ENCODE measurements at regions not wholly inside any gene's neighbourhood (a gene's known extent, or its start where the extent isn't known, plus 50 kb on each side); places are given as distances from the start of the nearest gene placed in this dataset.

DNA sequence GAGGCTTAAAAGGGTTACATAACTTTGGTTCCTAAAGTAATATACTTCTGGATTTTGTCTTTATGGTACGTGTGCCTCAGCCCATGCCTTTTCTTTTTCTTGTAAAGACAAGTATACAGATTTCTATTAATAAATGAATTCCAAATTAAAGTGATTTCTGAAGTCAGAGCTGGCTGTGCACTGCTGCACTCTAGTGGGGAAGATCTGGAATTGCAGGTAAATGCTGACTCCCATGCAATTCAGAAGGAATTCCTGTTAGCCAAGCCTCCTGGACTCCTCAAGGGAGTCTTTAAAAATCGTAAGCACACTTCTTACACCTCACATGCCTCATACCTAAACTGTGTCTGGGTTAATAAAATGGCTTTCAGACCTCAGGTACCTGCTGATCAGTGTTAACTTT lies 118.4 kb upstream of the SLC7A1 start:
- no peak for DNase-seq

DNA sequence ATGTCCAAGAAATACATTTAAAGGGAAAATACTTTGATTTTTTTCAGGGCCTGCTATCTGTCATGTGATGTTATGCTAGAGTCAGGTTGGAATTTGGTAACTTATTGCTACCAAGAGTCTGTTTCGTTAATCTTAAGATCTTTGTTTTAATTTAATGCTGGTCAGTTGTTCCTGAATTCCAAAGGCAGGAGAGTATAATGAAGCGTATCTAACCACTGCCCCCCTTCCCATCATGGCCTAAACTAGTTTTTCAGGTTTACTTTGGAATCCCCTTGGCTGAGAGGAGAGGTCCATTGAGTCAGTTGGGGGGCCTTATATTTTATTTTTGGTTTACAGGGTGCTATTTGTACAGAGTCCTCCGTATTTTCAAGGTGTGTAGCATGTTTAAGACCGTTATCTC lies 116.3 kb upstream of the SLC7A1 start:
- no peak for DNase-seq

DNA sequence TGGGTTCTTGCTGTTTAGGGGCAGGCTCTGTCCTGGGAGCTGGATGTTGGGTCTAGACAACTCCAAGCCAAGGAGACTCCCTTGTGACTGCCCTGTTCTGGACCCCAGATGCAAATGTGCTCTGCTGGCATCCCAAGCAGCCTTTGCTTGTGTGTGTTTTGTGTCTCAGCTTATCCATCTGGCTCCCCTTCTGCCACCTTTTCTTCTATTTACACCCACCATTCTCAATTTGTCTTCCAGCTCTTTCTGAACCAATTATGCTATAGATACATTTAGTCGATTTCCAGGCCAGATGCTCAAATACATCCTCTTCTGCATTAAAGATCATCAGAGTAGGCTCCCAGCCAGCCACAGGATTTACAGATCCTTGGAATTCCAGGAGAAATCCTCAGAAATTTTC lies 115.0 kb upstream of the SLC7A1 start:
- DNase-seq, result no peak

DNA sequence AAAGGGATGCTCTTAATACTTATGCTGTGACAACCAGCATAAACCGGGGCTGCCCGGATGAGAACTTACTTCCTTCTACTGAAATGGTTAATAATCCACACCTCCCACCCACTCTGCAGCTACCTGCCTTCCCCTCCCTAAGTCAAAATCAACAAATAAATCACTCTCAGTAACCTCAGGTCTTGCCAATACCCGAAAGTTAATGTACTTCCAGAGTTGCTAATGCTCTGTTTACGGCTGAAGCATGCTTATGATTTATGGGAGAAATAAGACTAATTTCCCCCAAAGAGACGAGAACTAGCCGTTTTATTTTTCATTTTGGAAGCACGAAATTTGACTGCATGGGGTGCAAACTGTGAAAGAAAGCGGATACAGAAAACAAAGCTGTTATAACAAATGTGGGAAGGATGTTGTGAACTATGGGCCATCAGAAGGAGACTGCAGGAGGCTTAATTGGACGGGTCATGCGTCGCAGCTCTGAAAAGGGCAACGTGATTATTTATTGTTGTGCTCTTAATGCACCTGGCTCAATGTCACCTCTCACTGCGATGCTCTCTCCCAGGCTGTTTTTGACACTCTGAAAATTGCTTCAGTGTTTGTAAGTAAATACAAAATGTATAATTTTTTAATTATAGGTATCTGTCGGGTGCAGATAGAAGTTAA lies 114.0 kb upstream of the SLC7A1 start:
- no peak for DNase-seq

DNA sequence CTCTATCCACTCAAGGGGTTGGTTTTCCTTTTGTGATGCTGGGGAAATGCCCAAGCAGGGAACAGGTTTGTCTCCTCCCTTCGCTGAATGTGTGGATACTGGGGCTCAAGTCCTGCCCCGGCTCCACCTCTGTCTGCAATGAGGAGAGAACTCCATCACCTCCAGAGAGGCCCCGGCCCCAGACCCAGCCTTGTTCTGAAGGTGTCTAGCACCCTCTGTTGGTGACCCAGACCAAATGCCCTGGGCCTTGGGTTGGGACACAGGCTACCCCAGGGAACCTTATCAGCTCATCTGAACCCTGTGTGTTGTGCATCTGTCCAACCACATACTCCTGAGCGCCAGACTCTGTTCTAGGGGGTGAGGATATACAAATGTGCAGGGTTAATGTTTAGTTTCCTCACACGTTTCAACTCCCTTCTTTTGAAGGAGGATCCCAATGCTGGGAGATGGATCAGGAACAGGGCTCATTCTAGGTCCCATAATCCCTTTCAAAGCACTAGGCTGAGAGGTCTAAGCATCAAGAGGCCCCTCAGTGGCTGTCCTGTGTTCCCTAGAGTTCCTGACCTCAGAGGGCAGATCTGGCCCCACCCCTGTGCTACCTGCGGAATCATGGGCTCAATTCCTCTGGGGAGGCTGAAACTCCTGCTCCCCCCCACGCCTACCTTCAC lies 112.5 kb upstream of the SLC7A1 start:
- DNase-seq, result no peak

DNA sequence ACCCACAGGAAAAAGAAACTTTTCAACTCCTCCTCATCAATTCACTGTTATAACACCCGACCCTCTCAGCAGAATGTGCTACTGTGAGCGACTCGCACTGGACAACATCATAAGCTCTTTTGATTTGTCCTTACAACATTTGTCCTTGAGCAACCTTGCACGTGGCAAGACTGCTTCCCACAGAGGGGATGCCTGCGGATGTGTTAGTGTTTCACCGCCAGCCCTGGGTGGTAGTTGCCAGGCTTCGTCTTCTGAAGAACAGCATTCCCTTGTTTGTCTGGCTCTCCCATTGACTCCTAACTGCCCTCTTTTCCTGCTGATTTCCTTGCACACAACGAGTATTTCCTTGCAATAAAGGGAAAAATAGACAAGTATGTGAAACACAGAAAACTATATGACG lies 111.4 kb upstream of the SLC7A1 start:
- DNase-seq, result no peak

DNA sequence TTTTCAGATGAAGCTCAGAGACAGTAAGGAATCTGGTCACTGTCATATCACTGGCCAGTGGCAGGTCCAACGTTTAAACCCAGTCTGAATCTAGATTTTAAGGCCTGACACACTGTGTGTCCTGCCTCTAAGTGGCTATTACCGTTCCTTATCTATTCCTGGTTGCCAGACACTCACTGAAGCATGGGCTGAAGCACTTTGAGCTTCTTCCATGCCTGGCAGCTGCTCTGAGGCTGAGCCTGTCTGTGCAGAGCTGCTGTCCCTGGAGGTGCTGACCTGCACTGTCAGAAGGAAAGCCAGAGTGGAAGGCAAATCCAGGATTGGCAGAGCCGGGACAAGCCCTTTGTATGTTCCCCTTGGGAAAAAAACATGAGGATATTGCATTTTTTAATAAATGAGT lies 109.2 kb upstream of the SLC7A1 start:
- no peak for DNase-seq

DNA sequence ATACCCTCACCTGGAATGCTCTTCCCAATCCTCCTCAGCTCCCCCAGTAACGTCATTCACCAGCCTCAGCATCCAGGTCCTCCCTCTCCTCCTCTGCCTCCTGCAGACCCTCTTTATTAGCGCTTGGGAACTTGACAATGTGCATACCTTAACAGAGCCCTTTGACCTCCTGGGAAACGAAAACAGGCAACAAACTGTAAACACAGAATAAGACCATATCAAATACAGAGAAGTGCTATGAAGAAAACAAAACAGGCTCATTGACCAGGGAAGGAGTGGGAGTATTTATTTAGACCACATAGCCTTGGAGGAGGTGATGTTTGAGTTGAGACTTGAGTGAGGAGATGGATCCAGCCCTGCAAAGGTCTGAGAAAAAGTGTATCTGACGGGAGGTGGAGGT lies 107.9 kb upstream of the SLC7A1 start:
- DNase-seq, result no peak

DNA sequence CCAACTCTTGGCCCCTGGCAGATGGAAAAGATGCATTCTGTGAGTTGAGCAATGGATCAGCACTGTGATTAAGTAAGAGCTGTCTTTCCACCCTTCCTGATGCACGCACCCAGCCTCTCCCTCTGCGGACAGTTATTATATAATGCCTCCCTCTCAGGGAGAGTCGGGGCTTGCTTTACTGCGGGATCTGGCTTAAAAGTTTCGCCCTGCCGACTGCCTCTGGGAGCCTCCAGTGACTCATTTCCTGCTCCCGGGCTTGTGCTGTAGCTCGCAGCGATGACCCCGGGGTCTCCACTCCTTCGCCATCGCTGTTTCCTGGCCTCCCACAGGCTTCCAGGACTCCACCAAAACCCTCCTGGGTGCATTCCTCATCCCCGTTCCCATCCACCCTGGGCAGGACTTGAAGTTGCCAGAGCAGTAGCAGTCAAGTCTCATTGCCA lies 107.4 kb upstream of the SLC7A1 start:
- DNase-seq, result peak; percentile 81

DNA sequence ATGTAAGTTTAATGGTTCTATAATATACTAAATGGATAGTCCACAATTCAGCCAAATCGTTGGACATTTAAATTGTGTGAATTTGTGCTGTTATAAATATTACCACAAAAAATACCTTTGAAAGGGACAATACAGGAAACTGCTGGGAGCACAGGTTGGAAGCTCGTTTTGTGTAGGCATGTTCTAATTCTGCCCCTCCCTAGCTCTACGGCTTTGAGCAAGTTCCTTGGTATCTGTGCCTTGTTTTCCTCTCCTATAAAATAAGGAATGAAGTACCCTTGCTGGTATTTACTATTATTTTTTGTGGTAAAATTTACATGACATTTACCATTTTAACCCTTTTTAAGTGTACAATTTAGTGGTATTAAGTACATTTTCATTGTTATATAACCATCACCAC lies 102.6 kb upstream of the SLC7A1 start:
- DNase-seq, result no peak

DNA sequence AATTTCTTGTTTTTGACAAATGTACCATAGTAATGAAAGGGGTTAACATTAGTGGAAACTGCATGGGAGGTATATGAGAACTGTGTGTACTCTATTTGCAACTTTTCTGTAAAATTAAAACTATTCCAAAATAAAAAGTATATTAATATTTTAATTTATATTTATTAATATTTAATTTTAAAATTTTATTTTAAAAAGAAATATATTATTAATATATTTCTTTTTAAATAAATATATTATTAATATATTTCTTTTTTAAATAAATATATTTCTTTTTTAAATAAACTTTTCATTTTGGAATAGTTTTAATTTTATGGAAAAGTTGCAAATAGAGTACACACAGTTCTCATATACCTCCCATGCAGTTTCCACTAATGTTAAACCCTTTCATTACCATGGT lies 101.1 kb upstream of the SLC7A1 start:
- DNase-seq, result no peak

DNA sequence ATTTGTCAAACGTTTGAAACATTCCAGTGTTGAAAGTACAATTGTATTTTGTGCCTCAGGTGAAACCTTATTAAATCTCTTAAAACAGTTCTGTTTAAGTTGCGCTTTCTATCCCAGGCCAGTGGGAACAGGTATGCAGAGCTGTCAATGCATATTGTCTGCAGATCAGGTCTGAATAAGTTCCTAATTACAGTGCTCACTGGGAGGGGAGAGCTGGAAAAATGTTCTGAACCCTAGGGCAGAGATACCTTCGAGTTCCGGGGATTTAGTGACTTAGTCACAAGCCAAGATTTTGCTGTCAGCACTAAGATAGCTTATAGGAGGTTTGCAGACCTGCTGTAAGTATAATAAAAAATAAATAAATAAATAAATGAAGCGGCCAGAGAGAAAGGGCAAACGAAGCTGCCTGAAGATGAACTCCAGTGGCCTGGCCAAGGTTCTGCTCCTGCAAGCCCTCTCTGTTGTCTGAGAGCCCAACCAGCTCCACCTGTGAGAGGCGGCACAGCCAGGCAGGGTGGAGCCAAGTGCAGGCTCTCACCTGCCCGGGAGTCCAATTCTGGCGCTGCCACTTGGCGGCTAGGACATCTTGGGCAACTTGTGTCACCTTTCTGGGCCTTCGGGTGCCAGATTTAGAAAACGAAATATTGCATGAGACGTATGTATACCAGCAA lies 97.9 kb upstream of the SLC7A1 start:
- DNase-seq, result no peak

DNA sequence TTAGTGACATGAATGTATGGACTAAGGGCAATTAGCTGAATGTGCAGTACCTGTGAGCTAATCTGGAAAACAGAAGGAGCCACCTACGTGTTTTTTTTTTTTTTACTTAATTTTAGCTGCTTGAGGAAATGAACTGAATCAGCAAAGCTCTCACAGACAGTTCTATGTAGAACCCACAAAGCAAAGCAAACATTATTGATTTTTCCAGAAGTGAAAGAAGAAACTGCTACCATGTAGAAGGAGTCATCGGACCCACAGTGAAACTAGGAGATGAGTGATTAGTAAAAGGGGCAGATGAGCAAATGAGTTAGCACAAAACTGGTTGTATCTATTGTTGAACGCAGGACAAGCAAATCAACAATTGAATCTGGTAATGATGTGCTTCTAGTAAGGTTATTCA lies 94.1 kb upstream of the SLC7A1 start:
- DNase-seq, result no peak

DNA sequence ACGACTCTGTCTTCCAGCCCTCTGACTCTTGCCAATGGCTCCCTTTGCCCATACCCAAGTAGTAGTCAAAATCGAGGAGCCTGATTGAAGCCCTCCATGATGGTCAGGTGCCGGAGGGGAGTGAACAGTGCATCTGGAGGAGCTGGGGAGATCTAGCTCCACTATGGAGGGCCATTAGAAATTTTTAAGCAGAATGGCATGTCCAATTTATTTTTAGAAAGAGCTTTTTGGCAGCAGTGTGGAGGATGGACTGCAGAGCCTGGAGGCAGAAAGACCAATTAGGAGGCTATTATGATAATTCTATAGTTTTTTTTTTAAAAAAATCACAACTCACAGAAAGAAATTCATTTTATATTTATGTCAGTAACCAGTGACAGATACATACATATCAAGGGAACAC lies 92.7 kb upstream of the SLC7A1 start:
- no peak for DNase-seq

DNA sequence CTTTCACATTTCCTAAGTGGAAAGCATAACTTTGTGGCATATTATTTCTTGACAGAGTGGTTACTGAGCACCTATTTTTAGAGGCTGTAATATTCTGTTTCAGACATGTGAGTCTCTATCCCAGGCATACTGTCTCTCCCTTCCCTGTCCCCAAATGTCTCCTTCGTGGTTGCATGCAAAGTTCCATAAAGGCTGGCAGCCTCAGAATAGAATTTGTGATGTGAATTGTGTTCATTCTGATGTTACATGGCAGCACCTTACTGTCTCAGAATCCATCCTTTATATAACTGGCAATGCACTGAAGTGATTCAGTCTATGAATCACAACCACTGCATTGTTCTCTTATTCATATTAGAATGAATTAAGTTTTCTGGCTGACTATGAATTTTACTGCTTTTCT lies 89.0 kb upstream of the SLC7A1 start:
- no peak for DNase-seq

DNA sequence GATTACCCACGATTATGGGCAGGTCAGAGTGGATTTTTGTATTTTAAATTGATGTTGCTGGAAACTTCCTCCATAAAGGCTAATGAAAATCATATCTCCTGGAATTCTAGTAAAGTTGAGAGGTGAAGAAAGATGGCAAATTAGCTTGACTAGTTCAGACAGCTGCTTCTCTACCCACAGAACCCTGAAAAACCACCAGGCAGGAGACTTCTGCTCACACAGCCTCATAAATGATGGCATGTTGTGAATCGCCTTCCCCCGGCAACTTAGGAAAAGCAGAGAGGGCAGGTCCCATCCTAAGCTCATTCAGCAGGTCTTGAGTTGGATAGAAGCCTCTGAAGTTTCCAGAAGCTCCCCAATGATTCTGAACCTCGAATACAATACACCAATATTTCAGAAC lies 87.6 kb upstream of the SLC7A1 start:
- DNase-seq, result no peak

DNA sequence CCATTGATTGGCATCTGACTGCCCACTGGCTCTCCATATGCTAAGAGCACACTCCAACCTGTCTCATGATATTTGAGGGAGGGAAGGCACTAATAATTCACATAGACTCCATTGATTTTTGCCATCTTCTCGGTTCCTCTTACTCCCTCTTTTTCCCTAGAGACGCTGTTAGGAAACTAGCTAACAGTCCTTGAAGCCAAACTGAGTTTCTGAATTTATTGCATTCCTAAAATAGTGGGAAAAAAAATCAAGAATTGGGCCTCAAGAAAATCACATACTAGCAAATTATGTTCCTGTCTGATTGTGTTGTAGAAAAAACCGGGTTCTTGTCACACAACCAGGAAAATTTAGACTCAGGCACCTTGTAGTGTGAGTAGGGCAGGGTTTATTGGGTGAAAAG lies 86.4 kb upstream of the SLC7A1 start:
- no peak for DNase-seq

DNA sequence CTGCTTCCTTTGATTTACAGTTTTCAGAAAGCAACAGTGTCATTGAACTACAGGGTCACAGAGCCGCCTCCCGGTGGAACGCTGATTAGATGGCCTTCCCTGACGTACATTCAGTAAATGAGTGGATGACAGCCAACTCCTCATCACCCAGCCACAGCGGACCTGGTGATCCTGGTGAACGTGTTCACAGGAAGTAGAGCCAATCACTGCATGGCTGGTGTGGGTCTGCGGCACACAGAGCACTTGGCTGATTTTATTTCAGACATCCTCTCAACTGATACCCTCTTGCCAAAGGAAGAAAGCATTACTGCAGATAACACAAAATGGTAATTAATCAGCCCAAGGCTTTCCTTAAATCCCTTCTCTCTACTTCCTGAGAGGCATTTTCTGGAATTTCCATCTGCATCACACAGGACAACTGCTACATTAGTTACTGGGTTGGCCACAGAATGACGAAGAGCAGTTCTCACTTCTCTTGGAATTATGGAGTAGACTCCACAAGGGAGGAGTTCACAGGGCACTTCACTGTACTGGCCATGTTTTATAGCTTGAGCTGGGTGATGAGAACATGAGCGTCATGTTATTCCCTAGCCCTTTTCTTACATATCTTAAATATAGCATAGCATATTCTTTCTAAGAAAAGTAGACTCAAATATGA lies 84.0 kb upstream of the SLC7A1 start:
- DNase-seq, result no peak

DNA sequence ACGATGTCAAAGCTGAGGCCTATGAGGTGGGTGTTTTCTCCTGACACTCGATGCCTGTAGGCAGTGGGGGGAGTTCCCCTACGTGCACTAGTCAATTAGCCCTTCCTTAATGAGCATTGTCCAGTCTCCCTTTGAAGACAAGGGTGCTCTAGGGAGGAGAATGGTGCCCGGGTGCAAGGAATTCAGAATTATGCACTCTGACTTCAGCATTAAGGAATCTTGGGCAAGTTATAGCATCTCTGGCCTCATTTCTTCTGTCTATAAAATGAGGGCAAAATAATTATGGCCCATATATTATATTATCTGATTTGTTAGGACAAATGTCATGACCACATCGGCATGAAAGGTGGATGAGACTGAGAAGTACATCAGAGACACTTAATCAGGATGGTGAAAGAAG lies 82.1 kb upstream of the SLC7A1 start:
- no peak for DNase-seq

DNA sequence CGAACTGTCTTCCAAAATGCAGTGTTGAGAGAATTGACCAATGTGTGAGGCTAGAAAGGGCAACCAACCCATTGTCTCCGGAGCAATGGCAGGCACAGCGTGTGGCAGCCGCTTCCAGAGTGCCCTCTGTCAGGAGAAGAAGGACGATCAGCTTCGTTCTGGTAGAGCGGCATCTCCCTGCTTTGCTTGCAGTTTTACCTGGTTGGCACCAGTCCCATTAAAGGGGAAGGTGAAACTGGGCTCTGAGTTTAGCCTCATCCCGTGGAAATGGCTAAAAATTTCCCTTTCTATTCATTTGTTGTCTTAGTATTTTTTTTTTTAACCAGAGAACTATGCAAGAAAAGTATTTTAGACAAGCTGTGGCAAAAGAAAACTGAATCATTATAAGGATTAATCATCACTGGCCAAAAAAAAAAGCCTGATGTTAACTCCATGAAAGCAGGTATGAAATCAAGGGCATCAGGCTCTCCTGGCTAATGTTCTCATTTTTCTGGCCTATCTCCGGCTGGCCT lies 81.5 kb upstream of the SLC7A1 start:
- DNase-seq, result no peak

DNA sequence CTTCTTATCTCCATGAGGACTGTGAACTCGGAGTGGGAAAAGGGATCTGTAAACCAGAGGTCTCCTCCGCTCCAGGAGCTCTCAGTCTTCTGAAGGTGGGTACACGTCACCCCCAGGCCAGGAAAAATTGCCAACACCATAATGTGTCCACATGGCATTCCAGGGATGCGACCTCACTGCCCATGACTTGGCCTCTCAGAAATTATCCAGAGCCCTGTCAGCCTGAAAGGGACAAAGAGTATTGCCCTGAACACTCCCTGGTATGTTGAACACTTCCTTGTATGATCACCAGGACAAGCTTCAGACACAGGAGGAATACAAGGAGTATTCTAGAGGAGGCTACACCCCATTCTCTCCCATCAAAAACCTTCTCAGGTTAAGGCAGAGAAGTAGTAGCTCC lies 81.0 kb upstream of the SLC7A1 start:
- DNase-seq, result no peak

DNA sequence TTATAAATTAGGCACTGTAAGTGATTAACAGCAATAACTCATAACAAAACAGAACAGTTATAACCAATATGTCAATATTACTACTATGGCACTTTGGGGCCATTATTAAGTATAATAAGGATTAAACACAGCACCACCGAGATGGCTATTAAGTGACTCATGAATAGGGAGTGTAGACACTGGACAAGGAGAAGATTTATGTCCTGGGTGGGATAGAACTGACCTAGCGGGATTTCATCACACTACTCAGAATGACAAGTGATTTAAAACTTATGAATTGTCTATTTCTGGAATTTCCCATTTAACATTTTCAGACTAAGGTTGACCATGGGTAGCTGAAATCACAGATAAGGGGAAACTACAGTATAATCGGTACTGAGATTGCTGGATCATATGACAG lies 79.0 kb upstream of the SLC7A1 start:
- no peak for DNase-seq

DNA sequence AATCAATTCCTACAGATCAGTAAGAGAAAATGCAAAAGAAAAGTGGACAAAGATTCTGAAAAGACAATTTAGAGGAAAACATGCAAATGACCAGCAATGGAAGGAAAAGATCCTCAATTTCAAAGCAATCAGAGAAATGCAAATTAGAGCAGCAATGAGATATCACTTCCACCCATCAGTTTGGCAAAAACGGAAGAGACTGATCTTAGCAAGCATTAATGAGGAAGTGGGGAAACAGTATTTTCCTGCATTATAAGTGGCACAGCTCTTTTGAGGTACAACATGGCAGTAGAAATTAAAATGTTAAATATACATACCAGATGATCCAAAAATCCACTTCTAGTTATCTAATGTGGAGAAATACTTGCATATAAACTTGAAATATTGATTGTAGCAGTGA lies 69.1 kb upstream of the SLC7A1 start:
- DNase-seq, result no peak
